ENCODE measurements at regions not wholly inside any gene's neighbourhood (a gene's known extent, or its start where the extent isn't known, plus 50 kb on each side); places are given as distances from the start of the nearest gene placed in this dataset.

- no peak for TF ChIP-seq USF2 (IDR thresholded peaks at IDR 0.05; ENCODE audit: low read length)
- no peak for TF ChIP-seq MAX (IDR thresholded peaks at IDR 0.05)
- no peak for TF ChIP-seq RBBP5 (IDR thresholded peaks at IDR 0.05; ENCODE audit: borderline replicate concordance, low read depth, low read length)
These were observed 90.5 kb upstream of the SPRED2 start (continued) for GRCh38 chr2:65522922-65523321.
